H1 (cell line): ENCODE measurements at regions not wholly inside any gene's neighbourhood (a gene's known extent, or its start where the extent isn't known, plus 50 kb on each side); places are given as distances from the start of the nearest gene placed in this dataset.

Source experiments
- CTCF ChIA-PET: fragments of 300-600 bp; sonication (Branson Sonifier 250); formaldehyde crosslinking; loops from one replicate; lab custom pipeline; 2021; ENCODE audit not compliant: partially characterized antibody; lab: Charles Lee
- POLR2A ChIA-PET: fragments of 300-600 bp; sonication (Branson Sonifier 250); formaldehyde crosslinking; loops from one replicate; lab custom pipeline; 2021; ENCODE audit warnings: inconsistent platforms; ENCODE audit not compliant: partially characterized antibody; lab: Charles Lee
- DNase-seq, 2 experiments: peaks; one replicate each; pipeline versions ENCODE4 v3.0.0 to v3.0.0-alpha.2; 2010 to 2022; ENCODE audit warnings: low spot score in 2 of 2, low read depth in 1 of 2, mixed read lengths in 1 of 2
- FAIRE-seq: peaks from 2 replicates; lab custom pipeline; 2011; peaks lifted over from hg19 to GRCh38; lab: Jason Lieb, UNC
- H2AFZ ChIP-seq: 2 replicates; pipeline ENCODE4 v1.8.1; 2012; ENCODE audit warnings: low read length, inconsistent platforms
- H2AK5ac ChIP-seq: 2 replicates; pipeline ENCODE4 v1.6.1; 2013; ENCODE audit warnings: low read depth, low read length
- H2BK120ac ChIP-seq: replicated peaks from 2 replicates; pipeline ENCODE3; 2013; ENCODE audit warnings: low read depth, low read length, inconsistent platforms
- H2BK12ac ChIP-seq: 2 replicates; pipeline ENCODE4 v1.6.1; 2013; ENCODE audit warnings: low read depth, low read length
- H2BK15ac ChIP-seq: 2 replicates; pipeline ENCODE4 v1.6.1; 2013; ENCODE audit warnings: low read length
- H2BK20ac ChIP-seq: 2 replicates; pipeline ENCODE4 v1.6.1; 2013; ENCODE audit warnings: low read length
- H2BK5ac ChIP-seq: 2 replicates; pipeline ENCODE4 v1.6.1; 2013; ENCODE audit warnings: low read depth, low read length
- H3K14ac ChIP-seq: 2 replicates; pipeline ENCODE4 v1.6.1; 2013; ENCODE audit warnings: inconsistent platforms; ENCODE audit not compliant: insufficient read length
- H3K18ac ChIP-seq: 2 replicates; pipeline ENCODE4 v1.6.1; 2013; ENCODE audit warnings: low read length; ENCODE audit errors: extremely low read depth
- H3K23ac ChIP-seq: 2 replicates; pipeline ENCODE4 v1.6.1; 2013; ENCODE audit warnings: inconsistent platforms; ENCODE audit not compliant: insufficient read length
- H3K23me2 ChIP-seq: 2 replicates; pipeline ENCODE4 v1.6.1; 2013; ENCODE audit warnings: low read depth, low read length
- H3K27ac ChIP-seq: 2 replicates; pipeline ENCODE4 v1.6.1; 2011; ENCODE audit warnings: low read depth, low read length, inconsistent platforms
- H3K27me3 ChIP-seq, 4 experiments: replicated peaks in 1 of 4; 1 replicate in 1 of 4; 2 replicates in 3 of 4; pipeline versions ENCODE4 v1.6.1 to v1.8.1; 2011 to 2013; ENCODE audit warnings: low read length in 3 of 4, mild to moderate bottlenecking in 3 of 4, inconsistent platforms in 2 of 4, mixed read lengths in 2 of 4, moderate library complexity in 1 of 4; ENCODE audit not compliant: control insufficient read depth in 3 of 4, insufficient read depth in 3 of 4; ENCODE audit errors: extremely low read depth in 1 of 4
- H3K36me3 ChIP-seq, 4 experiments: 2 replicates each; pipeline versions ENCODE4 v1.6.1 to v1.8.1; 2011 to 2013; ENCODE audit warnings: mild to moderate bottlenecking in 4 of 4, low read length in 3 of 4, moderate library complexity in 2 of 4, control low read depth in 1 of 4, inconsistent platforms in 1 of 4; ENCODE audit not compliant: insufficient read depth in 4 of 4, control insufficient read depth in 2 of 4
- H3K4ac ChIP-seq: replicated peaks from 2 replicates; pipeline ENCODE3; 2013; ENCODE audit warnings: low read length, low read depth, mixed read lengths, inconsistent platforms; ENCODE audit not compliant: insufficient read length
- H3K4me1 ChIP-seq, 4 experiments: replicated peaks in 1 of 4; 1 replicate in 1 of 4; 2 replicates in 3 of 4; pipeline versions ENCODE4 v1.6.1 to v1.8.1; 2011 to 2013; ENCODE audit warnings: low read length in 3 of 4, inconsistent platforms in 2 of 4, mixed read lengths in 1 of 4; ENCODE audit not compliant: insufficient read depth in 4 of 4, control insufficient read depth in 3 of 4
- H3K4me2 ChIP-seq, 2 experiments: 2 replicates each; pipeline versions ENCODE4 v1.6.1 to v1.8.1; 2011 to 2013; ENCODE audit warnings: low read depth in 2 of 2, low read length in 2 of 2, control low read depth in 1 of 2, inconsistent platforms in 1 of 2, mild to moderate bottlenecking in 1 of 2; ENCODE audit not compliant: insufficient read depth in 1 of 2
- H3K4me3 ChIP-seq, 4 experiments: fragments of 200-600, 300-600 bp in 1 of 4; sonication (generic), shearing (Covaris generic), sonication (Bioruptor Twin) in 1 of 4; 2 replicates each; pipeline versions ENCODE4 v1.5.1 to v1.8.1; 2011 to 2016; ENCODE audit warnings: low read length in 4 of 4, low read depth in 3 of 4, control low read depth in 2 of 4, inconsistent platforms in 2 of 4, mild to moderate bottlenecking in 2 of 4, mixed read lengths in 1 of 4, moderate library complexity in 1 of 4; ENCODE audit not compliant: insufficient read depth in 2 of 4; ENCODE audit errors: extremely low read depth in 1 of 4
- H3K56ac ChIP-seq: replicated peaks from 2 replicates; pipeline ENCODE3; 2013; ENCODE audit warnings: low read depth, mild to moderate bottlenecking, mixed read lengths, low read length, inconsistent platforms; ENCODE audit not compliant: insufficient read length
- H3K79me1 ChIP-seq: 2 replicates; pipeline ENCODE4 v1.6.1; 2013; ENCODE audit warnings: low read depth, low read length, control low read depth
- H3K79me2 ChIP-seq, 2 experiments: 2 replicates each; pipeline versions ENCODE4 v1.6.1 to v1.8.1; 2012 to 2013; ENCODE audit warnings: low read length in 2 of 2, mild to moderate bottlenecking in 2 of 2, inconsistent platforms in 1 of 2; ENCODE audit not compliant: insufficient read depth in 2 of 2, control insufficient read depth in 1 of 2
- H3K9ac ChIP-seq, 4 experiments: replicated peaks in 1 of 4; 1 replicate in 1 of 4; 2 replicates in 3 of 4; pipeline versions ENCODE4 v1.6.1 to v1.8.1; 2011 to 2013; ENCODE audit warnings: low read depth in 3 of 4, low read length in 3 of 4, control low read depth in 2 of 4, mild to moderate bottlenecking in 2 of 4, moderate library complexity in 2 of 4, inconsistent platforms in 1 of 4; ENCODE audit errors: extremely low read depth in 1 of 4
- H3K9me3 ChIP-seq, 2 experiments: 2 replicates each; pipeline versions ENCODE4 v1.6.1 to v1.8.1; 2012 to 2013; ENCODE audit warnings: mild to moderate bottlenecking in 2 of 2, moderate library complexity in 2 of 2, control low read depth in 1 of 2, inconsistent platforms in 1 of 2, low read depth in 1 of 2, low read length in 1 of 2, mixed read lengths in 1 of 2; ENCODE audit not compliant: insufficient read depth in 2 of 2
- H4K20me1 ChIP-seq, 2 experiments: replicated peaks in 1 of 2; 2 replicates each; pipeline versions ENCODE3 to v1.8.1; 2011 to 2013; ENCODE audit warnings: inconsistent platforms in 2 of 2, low read length in 2 of 2, mild to moderate bottlenecking in 1 of 2; ENCODE audit not compliant: insufficient read depth in 2 of 2, control insufficient read depth in 1 of 2
- H4K5ac ChIP-seq: 2 replicates; pipeline ENCODE4 v1.6.1; 2013; ENCODE audit warnings: low read length, low read depth, mixed read lengths, inconsistent platforms; ENCODE audit not compliant: insufficient read length
- H4K8ac ChIP-seq: 2 replicates; pipeline ENCODE4 v1.8.0; 2013; ENCODE audit warnings: mild to moderate bottlenecking, moderate library complexity, low read length, inconsistent platforms; ENCODE audit not compliant: insufficient read depth; ENCODE audit errors: extremely low read depth
- H4K91ac ChIP-seq: replicated peaks from 2 replicates; pipeline ENCODE3; 2013; ENCODE audit warnings: low read length, mixed read lengths, inconsistent platforms; ENCODE audit not compliant: insufficient read length
- BCL11A ChIP-seq, 2 experiments: IDR thresholded peaks; one replicate each; pipeline ENCODE4 v1.6.1; 2011; ENCODE audit warnings: low read depth in 2 of 2, low read length in 2 of 2, mild to moderate bottlenecking in 2 of 2
- EP300 ChIP-seq, 2 experiments: IDR thresholded peaks; 1 replicate in 1 of 2; 2 replicates in 1 of 2; pipeline ENCODE4 v1.6.1; 2011 to 2012; ENCODE audit warnings: low read depth in 2 of 2, low read length in 2 of 2, mild to moderate bottlenecking in 2 of 2, borderline replicate concordance in 1 of 2, inconsistent platforms in 1 of 2, moderate library complexity in 1 of 2
- GTF2F1 ChIP-seq: IDR thresholded peaks from 2 replicates; pipeline ENCODE4 v1.6.1; 2012; ENCODE audit warnings: low read depth, low read length, improper control_type of control experiment, borderline replicate concordance
- KDM5A ChIP-seq: fragments of 200-600 bp; IDR thresholded peaks from 2 replicates; pipeline ENCODE4 v1.7.1; 2012; ENCODE audit warnings: mild to moderate bottlenecking, low read length, inconsistent platforms, mixed read lengths
- RNF2 ChIP-seq: fragments of 200-900, 300-1000 bp; sonication (generic); IDR thresholded peaks from 2 replicates; pipeline ENCODE4 v1.7.1; 2016; ENCODE audit warnings: borderline replicate concordance, low read depth, mild to moderate bottlenecking, antibody characterized with exemption, low read length; ENCODE audit not compliant: poor library complexity, severe bottlenecking; ENCODE audit errors: missing control alignments
- SIX5 ChIP-seq: IDR thresholded peaks from 2 replicates; pipeline ENCODE4 v1.6.1; 2011; ENCODE audit warnings: mild to moderate bottlenecking, low read depth, low read length
- SP2 ChIP-seq: IDR thresholded peaks from 2 replicates; pipeline ENCODE4 v1.6.1; 2012; ENCODE audit warnings: mild to moderate bottlenecking, low read length, inconsistent platforms
- TAF1 ChIP-seq: IDR thresholded peaks from 2 replicates; pipeline ENCODE4 v1.6.1; 2011; ENCODE audit warnings: mild to moderate bottlenecking, low read depth, low read length
- TBP ChIP-seq: IDR thresholded peaks from 2 replicates; pipeline ENCODE4 v1.6.1; 2011; ENCODE audit warnings: low read depth, low read length, improper control_type of control experiment
- TEAD4 ChIP-seq: IDR thresholded peaks from 2 replicates; pipeline ENCODE4 v1.6.1; 2012; ENCODE audit warnings: low read depth, low read length, inconsistent platforms, mixed read lengths
- WGBS, 2 experiments: shearing (Covaris generic) in 1 of 2; methylation state at CpG; one replicate each; pipeline versions ENCODE4 v1.1.6 to v1.1.7; 2013 to 2015; ENCODE audit warnings: low lambda C conversion rate in 2 of 2, mixed read lengths in 2 of 2, inconsistent platforms in 1 of 2, low coverage in 1 of 2, missing lambda C conversion rate in 1 of 2; ENCODE audit not compliant: insufficient replicate concordance in 2 of 2, insufficient coverage in 1 of 2, insufficient read length in 1 of 2; ENCODE audit errors: extremely low coverage in 1 of 2, missing lambda C conversion rate in 1 of 2; 5-methylcytosine and 5-hydroxymethylcytosine counted together

DNA sequence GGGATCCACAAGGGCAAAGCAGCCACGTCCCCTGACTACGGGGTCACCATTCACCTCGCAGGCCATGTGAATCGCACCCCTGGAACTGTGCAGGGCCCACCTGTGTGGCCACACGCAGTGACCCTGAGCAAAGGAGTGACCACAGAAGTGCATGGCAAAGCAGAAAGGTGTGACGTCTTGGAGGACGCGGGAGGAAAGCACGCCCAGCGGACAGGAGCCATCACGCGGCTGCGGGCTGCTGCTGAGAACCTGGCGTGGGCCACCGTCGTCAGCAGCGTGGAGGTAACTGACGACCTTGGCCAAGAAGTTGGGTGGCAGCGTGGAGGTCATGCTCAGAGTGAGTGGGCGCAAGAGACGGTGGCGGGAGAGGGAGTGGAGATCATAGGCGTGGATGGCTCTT lies 76.7 kb upstream of the C1orf174 start:
- Histone ChIP-seq H3K18ac (no peak overlapping the region), H3K27me3 (no peaks in the 10 kb centered on the region), H3K36me3 (no peaks in the 10 kb centered on the region), H4K8ac (no peak overlapping the region), H2BK20ac (peak overlapping the region; percentile 48; the same call in 1 of the 2 replicates), H3K4me3 (no peak overlapping the region), H2BK12ac (no peak overlapping the region), H3K4me1 (no peaks in the 10 kb centered on the region; a peak in 1 of 7 replicates), H2BK15ac (no peak overlapping the region), H4K91ac (no peak overlapping the region), H3K4ac (no peak overlapping the region), H3K9ac (no peak overlapping the region), H3K4me2 (no peak overlapping the region), H2AFZ (no peak overlapping the region), H3K14ac (no peak overlapping the region), H2BK5ac (no peak overlapping the region), H3K56ac (no peak overlapping the region), H3K9me3 (no peaks in the 10 kb centered on the region), H3K79me1 (no peaks in the 10 kb centered on the region), H3K23me2 (no peaks in the 10 kb centered on the region), H2BK120ac (no peak overlapping the region), H3K79me2 (no peaks in the 10 kb centered on the region), H3K23ac (no peak overlapping the region), H2AK5ac (peak overlapping the region; percentile 82; the same call in 1 of the 2 replicates), H4K5ac (no peak overlapping the region), H3K27ac (no peak overlapping the region), H4K20me1 (peaks cover 0 to 3% of the 10 kb centered on the region in 2 experiments)
- DNase-seq (no peak), FAIRE-seq (no peak)
- POLR2A ChIA-PET = no interaction called here
- WGBS, 2 experiments = 92% methylated on average over 23 of the region's 23 CpGs; no CpG with 5 or more reads in 1 of the 2 experiments
- TF ChIP-seq TEAD4 (no peak), TAF1 (no peak), BCL11A (IDR thresholded peaks at IDR 0.05; ENCODE audit: low read depth in 2 of 2, low read length in 2 of 2) (no peak), KDM5A (no peak), SP2 (no peak), RNF2 (no peak), GTF2F1 (no peak), TBP (no peak), EP300 (IDR thresholded peaks at IDR 0.05; ENCODE audit: borderline replicate concordance in 1 of 2, low read depth in 2 of 2, low read length in 2 of 2) (no peak), SIX5 (no peak)
- CTCF ChIA-PET = no interaction called here
